Activated naive CD4-positive, alpha-beta T cell treated with Interleukin-2 at 50 U/mL for 16 hours (primary cell): ENCODE measurements at regions not wholly inside any gene's neighbourhood (a gene's known extent, or its start where the extent isn't known, plus 50 kb on each side); places are given as distances from the start of the nearest gene placed in this dataset.

Source experiments
- DNase-seq: peaks from one replicate; pipeline ENCODE4 v3.0.0-alpha.2; 2020

DNA sequence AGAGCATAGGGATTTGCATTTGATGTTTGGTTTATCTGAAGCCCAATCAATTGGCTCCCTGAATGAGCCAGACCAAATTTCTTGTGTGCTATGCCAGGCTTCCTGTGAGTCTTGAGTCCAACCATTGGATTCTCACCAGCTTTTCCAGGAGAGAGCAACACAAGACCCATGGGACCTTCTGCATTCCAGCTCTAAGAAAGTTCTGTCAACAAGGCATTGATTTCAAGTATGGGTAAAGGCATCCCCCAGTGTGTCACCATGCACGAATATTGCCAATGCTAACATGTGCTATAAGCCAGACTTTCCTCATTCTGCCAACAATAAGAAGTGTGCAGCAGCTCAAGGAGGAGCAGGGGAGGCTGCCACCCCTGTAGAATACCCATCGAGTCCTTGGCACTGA is 266.6 kb downstream of the ETAA1 start:
- DNase-seq, result no peak

DNA sequence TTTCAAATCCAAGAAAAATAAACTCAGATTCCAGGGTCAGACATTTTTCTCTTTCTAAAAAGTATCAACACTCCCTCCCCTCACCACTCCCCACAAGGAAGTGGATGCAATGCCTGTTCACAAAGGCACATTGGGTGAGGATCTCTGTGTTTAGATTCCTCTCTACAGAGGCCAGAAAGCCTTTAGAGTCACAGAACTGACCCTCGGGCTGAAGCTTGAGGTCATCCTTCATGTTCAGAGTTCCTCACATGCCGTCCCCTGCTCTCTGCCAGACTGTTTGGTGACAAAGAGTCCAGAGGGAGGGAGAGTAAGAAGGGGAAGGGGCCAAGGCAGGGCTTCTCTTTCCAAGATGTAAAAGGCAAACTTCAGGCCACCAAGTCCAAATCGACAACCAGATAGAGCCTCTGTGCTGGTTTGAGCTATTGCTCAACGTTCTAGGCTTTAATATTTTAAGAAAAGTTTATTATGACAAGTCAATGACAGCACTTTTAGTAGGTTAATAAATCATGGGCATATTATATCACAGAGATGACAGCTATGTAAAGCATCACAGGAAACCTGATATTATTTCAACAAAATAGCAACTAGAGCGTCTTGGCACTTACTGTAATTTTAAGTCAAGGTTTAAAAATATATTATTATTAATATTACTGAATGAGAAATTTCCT is 269.4 kb downstream of the ETAA1 start:
- DNase-seq, result no peak

DNA sequence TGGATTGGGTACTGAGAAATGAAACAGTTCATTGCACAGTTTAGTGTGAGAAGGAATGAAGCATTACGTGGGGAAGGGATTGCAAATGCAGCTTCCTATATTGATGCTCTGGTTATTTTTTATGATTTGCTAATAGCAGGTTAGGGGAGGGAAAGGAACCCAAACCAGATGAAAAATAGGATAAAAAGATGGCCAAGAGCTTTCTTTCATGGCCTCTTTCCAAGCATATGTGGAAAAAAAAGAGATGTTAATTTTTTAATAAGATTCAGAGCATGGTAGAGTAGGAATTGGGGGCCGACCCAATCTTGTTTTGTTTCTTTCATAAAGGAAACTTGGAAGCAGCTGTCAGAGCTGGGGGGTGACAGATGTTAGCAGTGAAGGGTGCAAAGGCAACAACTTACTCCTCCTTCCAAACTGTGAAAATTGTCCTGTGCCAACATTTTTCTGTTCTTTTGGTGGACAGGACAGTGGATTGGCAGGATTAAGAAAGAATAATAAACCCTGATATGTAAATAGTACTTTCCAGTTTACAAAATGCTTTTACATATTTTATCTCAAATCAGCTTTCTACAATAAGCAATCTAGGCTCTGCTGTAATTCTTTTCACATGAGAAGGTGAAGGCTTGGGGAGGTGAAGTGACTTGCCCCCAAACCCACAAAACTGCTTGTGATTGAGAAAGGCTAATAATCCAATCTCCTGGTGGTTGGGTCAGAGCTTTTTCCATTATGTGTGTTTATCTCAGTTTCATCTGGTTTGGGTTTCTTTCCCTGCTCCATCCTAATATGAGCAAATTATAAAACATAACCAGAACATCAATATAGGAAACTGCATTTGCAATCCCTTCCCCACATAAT is 270.1 kb downstream of the ETAA1 start:
- DNase-seq, result no peak

DNA sequence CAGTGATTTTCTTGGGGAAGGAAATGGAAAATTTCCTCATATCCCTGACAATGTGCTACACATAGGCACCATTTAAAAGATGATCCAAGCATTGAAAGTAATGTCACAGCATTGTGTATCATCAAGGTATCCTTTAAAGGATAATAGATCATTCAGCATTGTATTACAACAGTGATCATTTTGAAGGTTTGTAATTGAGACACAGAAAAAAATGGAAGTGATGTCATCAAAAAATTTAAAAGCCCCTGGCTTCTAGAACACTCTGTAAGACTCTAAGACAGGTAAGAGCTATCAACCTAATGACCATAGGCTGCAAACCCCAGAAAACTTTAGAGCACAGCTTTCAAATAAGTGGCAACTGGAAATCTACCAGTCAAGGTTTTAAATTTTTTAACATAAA is 271.4 kb downstream of the ETAA1 start:
- DNase-seq, result no peak

DNA sequence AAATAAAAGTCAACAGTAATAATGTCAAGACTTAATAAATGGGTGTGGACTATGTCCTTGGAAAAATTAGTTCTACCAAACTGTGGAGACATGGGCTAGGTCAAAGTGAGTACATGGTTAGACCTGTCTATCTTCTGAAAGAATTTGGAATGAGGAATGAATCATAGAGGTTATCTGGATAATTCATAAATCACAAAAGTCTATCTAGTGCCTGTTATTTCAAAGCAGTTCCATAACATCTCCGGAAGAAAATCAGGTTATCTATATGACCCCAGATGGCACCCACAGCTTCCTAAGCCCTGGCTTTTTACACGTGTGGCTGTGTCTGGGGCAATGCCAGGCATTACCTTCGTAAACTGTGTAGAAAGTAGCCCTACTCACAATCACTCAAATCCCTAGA is 272.0 kb downstream of the ETAA1 start:
- DNase-seq, result no peak

DNA sequence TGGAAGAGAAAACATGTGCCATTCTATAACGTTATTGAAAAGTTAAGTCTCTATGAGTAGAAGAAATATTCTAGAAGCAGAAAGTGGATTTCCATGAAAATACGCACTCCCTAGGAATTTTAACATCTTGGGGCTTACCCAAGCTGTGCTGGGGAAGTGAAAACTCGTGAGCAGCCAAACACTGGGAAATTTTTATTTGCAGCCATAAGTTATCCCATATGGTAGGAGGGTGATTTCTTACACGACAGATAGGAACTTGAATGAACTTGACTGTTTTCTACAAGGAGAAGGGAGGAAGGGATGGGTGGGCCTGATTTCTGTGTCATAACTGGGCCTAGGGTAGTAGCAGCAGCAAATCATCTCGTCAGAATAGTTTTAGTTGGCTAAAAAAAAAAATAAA is 272.6 kb downstream of the ETAA1 start:
- no peak for DNase-seq

DNA sequence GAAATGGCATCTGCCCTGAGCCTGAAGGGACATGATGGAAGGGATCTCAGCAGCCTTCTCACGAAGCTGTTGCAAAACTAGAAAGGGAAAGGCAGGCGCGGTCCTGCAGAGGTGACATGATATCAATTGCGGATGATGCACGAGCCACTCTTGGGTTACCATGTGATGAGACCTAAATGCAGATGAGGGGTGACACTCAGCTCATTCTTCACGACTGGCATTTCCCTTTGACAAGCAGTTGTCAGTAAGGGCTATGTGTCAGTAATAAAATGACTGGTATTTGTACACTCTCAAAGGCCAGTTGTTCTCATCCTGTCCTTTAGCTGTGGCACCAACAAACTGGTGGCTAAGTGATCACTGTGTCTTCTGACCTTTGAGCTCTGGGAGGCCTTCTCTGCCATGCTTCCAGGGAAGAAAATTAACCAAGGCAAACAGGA is 273.6 kb downstream of the ETAA1 start:
- no peak for DNase-seq

DNA sequence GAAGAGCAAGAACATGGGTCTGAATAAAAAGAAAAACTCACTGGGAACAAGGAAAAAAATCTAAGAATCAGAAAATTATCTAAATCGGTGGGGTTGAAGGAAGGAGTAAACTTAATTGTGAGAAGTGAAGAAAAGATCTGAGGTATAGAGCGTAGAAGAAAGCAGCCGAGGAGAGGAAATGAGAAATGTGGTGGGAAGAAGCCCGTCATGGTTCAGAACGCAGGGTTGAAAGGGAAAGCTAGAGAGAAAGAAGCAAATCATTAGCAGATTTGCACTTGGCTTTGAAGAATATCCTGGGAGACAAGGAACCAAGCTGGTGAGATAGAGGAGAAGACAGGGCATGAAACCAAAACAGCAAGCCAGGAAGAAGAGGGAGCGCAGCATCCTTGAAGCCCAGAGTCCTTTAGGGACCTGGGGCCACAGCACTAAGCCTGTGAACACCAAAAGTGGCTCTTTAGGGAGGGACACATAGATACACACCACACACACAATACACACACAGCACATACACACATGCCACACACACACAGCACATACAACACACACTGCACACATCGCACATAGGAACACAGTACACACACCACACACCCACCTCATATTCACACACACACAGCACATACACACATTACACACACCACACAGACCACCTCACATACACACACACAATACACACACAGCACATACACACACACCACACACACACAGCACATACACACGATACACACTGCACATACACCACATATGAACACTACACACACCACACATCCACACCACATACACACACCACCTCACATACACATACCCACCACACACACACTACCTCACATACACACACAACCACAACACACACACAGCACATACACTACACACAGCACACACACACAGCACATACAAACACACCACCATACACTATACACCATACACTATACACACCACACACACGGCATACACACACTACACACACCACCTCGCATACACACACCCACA is 274.6 kb downstream of the ETAA1 start:
- no peak for DNase-seq

DNA sequence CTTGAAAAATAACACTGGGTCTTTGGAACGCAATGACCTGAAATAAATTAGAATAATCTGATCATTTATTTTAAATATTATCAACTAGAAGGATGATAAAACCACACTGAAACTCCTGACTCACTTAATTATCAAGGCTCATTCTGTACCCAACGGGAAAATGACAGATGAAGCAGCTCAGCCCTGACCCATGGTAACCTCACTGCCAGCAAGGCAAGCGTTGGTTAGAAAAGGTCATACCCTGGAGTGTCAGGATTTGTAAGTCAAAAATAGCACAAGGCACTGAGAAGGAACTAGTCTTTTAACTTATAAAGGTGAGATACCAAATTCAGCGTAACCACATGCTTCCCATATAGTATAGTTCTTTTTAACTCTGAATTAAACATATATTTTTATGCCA is 277.5 kb downstream of the ETAA1 start:
- DNase-seq, result no peak

DNA sequence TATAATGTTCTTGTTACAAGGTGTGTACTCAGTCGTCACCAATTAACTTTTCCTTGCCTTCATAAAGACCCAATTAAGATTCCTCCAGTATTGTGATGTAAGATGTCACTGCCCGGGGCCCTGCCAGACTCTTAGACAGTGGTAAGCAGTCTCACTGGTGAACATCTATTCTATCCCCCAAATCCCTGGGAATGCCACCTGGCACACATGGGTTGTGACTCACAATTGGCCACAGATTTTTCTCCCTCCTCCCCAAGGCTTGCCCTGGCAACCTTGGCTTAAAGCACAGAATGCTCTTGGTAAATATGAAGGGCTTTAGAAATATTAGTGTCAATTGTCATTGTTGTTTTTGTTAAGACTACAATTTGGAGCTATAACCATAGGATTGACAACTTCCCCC is 287.9 kb downstream of the ETAA1 start:
- DNase-seq, result no peak

DNA sequence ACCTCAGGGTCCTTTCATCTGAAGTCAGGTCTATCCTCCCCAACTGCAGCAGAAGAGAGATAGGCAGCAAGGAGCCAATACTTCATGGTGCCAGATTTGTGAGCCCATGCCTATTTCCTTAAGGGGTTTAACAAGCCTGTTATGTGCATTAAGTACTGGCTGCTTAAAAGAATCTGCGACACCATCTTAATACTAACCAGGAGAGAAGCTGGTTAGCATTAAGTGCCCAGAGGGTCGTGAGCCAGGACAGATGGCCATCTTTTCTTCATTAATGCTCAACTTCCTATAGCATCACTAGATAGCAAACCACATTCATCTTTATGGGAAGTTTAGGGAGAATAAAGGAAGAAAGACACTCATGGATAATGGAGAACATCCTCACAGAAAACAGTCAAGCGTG is 289.1 kb downstream of the ETAA1 start:
- DNase-seq, result no peak

DNA sequence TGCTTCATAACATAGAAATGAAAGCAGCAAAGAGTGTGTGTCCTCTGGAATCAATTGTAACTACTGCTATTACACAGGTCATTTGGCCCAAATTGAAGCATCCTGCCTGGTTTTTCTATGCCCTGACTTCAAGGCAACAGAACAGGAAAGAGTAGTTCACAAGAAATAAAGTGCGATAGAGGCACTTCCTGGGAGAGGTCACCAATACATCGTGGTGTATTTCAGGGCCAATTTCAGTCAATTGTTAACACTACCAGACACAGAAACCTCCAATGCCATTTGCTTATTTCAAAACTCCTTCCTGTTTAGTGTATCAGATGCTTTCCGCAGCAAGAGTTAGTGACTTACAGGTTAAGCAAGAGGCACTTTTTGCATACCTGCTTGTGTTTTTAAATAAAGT is 292.1 kb downstream of the ETAA1 start:
- DNase-seq, result no peak

DNA sequence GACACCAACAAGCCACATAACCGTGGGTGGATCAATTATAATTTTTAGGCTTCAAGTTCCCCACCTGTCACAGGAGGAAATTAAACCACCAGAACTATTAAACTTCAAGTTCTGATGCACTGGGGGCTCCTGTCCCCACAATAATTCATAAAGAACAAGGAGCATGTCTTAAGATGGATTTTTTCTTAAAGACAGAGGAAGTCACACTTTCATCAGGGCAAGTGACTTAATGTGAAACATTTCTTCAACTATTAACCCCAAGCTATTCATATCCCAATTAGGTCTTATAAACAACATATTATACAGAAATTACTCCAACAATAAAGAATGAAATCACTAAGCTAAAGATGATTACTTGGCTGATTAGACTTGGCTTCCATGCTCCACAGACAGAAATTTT is 292.5 kb downstream of the ETAA1 start:
- no peak for DNase-seq

DNA sequence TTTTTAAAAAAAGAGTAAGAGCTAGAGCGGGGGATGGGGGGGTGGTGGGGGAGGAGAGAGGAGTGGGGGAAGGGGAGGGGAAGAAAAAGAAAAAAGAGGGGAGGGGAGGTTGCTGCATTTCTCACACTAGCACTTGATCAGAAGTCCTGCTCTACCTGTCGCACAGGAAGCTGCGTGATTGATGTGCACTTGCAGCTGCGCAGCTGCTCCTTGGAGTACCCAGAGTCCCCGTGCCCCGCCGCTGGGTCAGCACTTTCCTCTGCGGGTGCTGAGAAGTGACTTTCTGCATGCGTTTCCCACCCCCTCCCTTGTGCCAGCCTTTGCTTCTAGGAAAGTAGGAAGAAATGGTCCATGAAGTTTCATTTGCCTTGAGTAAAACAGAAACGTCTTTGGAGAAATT is 297.3 kb downstream of the ETAA1 start:
- no peak for DNase-seq

DNA sequence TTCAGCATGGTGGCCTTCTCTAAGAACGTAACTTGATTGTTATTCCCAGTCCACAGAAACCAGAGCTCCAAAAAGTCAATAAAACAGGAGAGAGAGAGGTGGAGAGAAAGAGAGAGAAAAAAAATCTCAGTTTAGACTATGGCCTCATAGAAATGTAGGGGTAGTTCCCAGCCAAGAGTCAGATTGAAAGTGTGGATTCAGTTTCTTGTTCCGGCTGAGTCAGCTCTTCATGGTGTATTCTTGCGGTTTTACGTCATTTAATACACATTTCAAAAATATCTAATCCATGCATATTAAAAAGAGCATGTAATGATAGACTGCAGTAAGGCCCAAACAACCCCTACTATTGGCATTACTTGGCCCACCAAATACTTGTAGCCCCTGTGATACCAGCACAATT is 303.9 kb downstream of the ETAA1 start:
- no peak for DNase-seq

DNA sequence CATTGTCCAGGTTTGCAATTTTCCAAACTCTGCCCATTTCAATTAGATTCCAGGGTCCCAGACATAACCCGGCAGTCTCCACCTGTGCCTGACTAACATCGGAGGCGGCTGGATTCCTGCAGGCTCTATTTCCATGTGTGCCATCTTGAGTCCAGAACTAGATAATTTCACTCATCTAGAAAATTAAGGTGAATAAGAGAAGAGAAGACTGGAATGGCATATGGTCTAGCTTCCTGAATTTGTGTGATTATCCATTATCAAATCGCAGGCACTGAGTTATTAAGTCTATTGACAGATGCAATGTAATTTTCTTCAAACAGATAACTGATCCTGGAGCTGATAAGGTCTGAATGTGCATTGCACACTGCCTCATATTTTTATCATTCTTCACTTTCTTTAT is 305.2 kb downstream of the ETAA1 start:
- DNase-seq, result no peak

DNA sequence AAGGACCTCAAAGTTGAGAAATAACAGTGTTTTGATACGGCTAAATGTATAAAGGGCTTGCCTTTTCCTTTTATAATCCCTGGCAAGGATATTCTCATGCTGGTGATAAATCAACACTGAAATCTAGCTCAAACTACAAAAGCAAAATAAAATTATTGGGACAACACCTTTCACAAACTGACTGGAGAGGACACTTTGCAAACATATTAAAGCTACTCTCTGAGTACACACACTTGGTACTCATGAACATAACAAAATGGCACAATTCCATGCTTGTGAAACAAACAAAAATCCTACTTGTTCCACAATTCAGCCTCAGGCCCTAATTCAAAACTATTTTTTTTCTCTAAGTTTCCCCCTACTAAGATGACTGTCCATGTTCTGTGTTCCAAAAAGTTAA is 305.8 kb downstream of the ETAA1 start:
- DNase-seq, result no peak

DNA sequence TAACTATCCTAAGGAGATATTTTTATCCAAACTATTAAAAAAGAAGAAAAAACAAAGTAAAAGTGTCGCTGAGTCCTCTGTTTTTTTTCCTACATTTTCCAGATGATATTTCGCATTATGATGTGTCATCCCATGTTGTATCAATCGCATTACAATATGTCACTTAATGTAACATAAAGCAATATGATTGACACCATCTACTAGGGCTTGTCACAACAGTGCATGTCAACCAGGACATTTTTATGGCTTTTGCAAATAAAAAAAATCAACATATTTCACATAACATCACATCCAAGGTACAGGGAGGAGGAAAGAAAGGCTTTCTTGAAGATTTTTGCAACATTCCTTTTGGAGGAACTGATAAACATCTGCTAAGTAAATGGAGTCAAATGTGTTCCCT is 308.9 kb downstream of the ETAA1 start:
- DNase-seq, result no peak

DNA sequence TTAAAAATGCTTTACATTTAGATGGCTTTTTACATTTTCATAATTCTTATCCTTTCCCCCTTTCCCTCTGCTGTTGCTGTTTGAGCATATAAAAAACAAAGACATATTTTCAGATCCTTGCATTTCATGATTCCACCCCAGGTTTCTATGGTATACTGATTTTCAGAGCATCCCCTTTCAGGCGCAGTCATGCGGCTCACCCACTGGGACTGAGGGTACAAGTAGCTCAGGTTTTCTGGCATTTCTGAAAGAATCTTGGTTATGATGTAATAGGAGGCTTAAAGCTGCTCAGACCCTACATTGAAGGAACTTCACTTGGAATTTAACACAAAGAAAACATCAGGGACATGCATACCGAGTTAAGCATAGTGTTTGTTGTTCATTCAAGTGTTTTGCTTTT is 310.8 kb downstream of the ETAA1 start:
- DNase-seq, result no peak

DNA sequence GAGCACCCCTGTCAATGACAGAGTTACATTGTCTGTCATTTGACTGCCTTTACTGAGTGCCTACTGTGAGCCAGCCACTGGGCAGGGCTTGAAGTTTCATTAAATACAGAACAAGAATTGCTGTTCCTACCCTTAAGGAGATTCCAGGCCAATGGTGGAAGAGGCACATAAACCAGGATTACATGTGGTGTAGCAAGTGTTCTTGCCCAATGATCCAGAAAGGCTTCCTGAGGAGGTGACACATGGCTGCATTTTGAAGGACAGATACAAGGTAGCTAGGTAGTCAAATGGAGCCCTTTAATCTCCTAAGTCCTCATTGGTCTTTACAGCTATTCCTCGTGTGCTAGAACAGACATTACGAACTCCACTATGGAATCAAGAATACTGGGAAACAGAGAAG is 312.7 kb downstream of the ETAA1 start:
- DNase-seq, result no peak

DNA sequence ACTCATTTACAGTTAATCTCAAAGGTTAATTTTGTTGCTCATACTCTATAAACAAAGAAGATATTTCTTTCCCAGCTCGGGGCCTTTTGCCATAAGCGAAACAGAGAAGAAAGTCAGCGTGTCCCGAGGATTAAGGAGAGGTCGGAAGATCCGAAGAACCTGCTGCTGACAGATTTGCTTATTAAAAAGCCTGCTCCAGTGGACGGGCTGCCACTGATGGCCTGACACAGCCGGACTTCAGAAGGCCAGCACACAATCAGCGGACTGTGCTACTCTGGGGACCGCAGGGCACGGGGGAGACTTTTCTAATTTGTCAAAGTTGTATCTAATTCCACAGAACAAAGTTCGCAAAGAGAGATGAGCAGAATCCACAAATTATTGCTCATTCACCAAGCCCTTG is 315.4 kb downstream of the ETAA1 start:
- no peak for DNase-seq

DNA sequence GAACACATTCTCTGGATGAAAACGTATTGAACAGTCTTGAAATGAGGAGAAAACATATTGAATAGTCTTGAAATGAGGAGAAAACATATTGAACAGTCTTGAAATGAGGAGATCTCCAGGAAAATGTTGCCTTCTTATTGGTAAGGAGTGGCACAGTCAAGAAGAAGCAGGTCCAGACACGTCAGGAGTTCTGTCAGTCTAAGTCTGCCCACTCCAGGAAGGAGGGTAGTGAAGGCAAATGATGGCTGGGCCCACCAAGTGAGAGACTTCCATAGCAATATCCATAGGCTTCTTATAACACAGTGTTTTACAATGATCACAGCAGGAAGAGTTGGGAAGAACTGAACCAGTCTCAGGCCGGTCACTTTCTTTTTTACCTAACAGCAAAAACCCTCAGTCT is 316.2 kb downstream of the ETAA1 start:
- DNase-seq, result no peak

DNA sequence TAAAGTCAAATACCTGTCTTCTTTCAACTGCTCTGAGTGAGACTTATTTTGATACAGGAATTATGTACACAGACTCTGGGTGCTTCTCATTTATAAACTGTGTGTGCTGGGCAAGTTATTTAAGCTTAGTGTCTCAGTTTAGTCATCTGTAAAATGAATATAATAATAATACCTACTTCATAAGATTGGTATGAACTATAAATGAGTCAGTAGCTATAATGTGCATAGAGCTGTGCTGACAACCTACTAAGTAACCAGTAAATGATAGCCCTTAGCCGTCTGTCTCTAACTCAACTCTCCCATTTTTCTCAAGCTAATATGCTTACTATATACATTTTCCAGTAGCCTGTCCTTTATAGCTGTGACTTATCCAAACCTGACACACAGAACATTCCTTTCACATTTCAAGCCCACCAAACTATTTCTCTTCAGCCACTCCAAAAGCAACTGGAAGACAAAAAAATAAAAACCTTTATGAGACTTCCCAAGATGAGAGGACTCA is 319.8 kb downstream of the ETAA1 start:
- DNase-seq, result no peak
